ENCODE measurements at regions not wholly inside any gene's neighbourhood (a gene's known extent, or its start where the extent isn't known, plus 50 kb on each side); places are given as distances from the start of the nearest gene placed in this dataset.

DNA sequence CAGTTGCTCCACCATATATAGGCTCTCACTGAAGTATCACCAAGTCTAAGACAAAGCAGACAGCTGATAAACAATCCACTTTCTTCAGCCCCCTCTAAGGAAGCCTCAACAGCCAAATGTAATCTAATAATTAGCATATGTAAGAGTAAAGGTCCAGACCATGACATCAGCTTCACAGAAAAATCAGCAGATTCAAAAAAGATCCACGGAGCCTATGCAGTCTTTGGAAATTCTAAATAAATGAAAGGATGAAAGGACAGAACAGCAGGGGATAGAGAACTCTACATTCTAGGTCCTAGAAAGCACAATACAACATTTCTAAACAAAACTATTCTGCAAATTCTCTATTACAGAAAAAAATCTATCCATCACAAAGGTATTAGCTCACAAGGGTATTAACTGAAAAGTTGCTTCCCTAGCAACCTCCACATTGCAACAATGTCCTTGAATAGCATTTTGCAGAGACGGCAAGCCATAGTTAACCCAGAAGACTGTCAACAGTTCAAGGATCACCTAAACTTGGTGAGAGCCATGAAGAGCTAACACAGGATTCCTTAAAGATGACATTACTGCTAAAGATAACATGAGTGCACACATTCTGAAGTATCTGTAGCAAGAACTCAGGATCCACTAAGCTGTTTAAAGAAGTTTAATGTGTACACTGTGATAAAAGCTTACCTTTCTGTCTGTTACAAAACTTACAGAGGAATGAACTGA lies 74.3 kb downstream of the SIPA1L2 start:
- no peak for DNase-seq

GRCh38 chr1:232554409-232554808 lies 75.5 kb downstream of the SIPA1L2 start:
- DNase-seq, result no peak

DNA sequence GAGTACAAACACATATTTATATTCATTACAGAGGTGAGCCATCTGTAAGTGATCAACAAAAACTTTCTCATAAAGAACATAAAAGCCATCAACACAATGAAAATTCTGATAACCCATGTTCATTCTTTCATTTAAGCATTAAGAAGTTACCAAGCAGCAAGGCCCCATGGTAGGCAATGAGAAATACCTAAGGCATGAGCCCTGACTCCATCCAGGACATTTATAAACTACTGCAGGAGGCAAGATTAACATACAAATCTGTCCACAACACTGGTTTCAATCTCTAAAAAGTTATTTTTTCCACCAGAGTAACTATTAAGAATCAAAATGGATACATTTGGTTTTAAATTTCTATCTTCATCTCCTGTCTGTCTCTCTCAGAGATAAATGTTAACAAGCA lies 76.1 kb downstream of the SIPA1L2 start:
- DNase-seq, result no peak

DNA sequence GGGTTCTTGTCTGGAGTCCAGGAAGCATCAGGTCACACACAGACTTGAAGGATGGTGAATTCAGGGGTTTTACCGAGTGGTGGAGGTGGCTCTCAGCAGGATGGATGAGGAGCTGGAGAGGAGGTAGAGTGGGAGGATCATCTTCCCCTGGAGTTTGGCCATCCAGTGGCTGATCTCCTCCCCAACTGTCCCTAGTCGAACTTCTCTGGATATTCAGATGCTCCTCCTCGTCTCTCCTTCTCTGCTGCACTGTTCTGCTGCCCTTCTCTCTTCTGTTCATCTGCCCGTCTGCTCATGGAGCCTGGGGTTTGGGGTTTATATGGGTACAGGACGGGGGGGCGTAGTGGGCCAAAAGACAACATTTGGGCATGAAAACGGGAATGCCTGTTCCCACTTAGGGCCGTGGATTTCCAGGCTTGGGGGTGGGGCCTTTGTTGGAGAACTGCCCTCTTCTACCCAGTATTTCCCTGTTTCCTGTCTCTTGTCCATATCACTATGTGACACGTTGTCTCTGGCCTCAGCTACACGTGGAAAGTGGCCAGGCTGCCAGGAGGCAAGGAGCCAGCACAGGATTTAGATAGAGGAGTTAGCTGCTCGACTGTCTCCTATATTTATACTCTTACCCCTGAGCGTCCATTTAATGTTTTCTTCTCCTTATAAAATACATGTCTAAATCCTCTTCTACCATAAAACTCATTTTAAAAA lies 76.7 kb downstream of the SIPA1L2 start:
- no peak for DNase-seq

- DNase-seq, result no peak
Measured at GRCh38 chr1:232551386-232551785, 78.5 kb downstream of the SIPA1L2 start.

GRCh38 chr1:232550007-232550406 lies 79.9 kb downstream of the SIPA1L2 start:
- no peak for DNase-seq

DNA sequence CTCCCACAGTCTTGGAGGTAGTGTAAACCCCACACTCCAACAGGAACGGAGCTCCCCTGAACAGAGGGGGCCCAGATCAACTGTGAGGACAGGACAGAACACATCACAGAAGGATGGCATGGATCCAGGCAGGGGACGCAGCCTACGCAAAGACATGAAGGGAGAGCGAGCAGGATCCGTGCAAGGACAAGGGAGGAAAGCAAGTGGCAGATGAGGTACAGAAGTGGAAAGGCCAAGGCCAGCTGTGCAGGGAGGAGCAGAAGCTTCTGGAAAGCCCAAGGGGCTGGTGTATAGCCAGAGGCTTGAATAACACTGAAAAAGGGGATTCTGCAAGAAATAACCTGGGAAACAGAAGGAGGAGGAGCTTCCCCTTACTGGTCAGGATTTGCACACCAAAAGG lies 81.2 kb downstream of the SIPA1L2 start:
- DNase-seq, result no peak

- DNase-seq, result peak; percentile 48
Measured at GRCh38 chr1:232547938-232548484, 81.9 kb downstream of the SIPA1L2 start.

DNA sequence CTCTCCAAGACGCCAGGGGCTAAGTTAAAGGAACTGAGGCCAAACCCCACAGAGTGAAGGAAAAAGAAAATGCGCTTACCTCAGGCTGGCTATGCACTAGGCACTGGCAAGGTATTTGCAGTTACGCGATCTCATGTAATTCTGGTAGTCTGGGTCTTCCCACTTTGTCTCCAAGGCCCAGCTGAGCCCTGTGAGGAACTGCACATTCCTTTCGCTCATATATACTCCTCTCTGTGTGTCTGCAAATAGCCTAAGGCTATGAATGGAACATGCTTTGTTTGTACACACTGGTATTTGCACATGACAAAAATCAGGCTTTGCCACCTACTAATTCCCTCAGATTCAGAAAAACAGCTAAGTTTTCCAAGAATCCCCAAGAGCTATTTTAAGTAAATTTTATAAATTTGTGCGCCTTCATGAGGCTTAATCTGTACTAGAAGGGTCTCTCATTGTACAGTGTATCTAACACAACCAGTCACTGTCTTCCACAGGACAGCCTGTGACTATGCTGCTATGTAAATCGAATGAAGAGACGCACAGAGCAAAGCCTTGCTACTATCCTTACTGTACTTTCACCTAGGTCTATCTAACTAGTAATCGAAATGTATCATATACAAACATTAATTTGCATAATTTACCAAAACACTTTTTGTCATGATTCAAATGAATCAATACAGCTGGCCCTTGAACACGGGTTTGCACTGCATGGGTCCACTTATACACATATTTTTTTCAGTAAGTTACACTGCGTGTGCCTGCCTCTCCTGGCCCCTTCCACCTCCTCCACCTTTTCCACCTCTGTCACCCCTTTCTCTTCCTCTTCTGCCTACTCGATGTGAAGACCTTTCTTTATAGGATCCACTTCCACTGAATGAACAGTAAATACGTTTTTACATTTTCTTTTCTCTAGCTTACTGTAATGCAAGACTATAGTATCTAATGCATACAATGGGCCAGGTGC lies 87.0 kb downstream of the SIPA1L2 start:
- no peak for DNase-seq

- no peak for DNase-seq
Measured at GRCh38 chr1:232538943-232539302, 91.0 kb downstream of the SIPA1L2 start.

- DNase-seq, result no peak
Measured at GRCh38 chr1:232538224-232538942, 91.5 kb downstream of the SIPA1L2 start.

DNA sequence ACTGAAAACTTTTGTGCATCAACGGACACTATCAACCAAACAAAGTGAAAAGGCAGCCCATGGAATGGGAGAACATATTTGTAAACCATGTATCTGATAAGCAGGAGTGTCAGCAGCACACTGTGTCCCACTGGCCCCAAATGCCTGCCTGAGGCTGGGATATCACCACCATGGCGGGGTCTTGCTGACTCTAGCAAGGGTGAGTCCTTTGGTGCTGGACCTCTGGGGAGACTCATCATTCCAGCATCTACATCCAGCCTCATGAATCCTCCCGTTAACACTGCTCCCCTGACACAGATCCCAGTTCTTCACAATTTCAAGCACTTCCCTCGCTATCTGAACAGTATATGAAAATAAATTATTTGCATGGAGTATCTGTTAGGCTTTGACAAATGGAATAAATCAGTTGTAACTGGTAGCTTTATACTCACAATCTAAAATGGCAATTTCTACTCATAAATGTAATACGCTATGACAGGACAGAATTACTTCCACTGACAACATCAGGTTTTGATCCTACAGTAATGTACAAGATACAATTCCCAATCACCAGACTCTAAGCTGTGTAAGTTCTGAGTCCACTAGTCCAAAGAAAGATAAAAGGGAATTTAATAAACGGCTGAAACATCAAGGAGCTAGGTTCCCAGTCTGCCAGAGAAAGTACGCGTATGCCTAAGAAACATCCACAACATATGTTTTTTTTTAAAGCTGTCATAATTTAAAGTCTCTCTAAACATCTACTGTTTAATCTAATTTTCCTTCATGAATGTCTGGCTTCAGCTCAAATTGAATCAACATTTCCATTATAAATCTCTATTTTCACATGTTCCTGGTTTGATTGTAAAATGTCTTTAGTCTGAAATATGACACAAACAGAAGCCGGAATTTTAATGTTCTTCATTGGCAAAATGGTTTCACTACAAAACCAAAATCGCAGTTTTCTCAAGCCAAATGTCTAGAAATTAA lies 95.1 kb downstream of the SIPA1L2 start:
- DNase-seq, result no peak

GRCh38 chr1:232533328-232533727 lies 96.6 kb downstream of the SIPA1L2 start:
- no peak for DNase-seq

DNA sequence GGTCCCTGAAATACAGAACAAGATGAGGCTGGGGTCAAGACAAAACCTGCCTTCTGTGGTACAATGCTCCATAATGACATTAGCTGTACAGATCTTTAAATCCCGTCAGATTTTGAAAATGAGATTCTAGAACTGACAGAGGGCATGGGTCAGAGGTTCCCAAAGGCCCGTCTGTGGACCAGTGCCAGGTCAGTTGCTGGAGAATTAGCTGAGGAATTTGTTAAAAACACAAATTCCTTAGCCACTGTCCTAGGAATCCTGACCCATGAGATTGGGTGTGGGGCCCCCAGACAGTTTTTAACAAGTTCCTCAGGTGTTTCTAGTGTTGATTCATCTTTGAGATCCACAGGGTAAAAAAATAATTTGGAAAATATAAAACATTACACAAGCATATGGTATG lies 97.0 kb downstream of the SIPA1L2 start:
- DNase-seq, result no peak

GRCh38 chr1:232531291-232531690 lies 98.6 kb downstream of the SIPA1L2 start:
- no peak for DNase-seq

GRCh38 chr1:232529747-232530146 lies 100.2 kb downstream of the SIPA1L2 start:
- no peak for DNase-seq

DNA sequence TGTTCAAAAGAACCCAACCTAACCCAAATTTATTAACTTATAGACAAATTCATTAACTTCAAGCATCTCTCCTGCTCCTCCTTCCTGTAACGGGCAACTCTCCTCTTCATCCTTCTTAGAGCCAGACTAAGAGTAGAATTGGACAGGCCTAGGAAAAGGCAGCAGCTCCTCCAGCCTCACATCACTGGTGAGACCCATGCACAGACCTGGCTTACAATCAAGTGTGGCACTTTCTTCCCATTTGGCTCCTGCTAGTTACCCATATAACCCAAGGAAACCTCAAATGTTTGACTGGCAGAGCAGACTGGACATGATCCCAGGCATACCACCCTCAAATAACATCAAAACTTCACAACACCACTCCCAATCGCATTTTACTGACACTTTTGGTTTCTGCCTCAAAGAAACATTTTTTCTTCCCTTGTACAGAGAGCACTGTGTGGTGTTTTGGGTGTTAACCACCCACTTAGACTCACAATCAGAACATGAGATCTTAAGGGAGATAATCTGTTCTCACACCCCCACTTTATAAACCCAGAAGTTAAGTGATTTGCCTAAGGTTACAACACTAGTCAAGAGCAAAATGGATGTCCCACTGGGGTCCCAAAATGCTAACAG lies 101.4 kb downstream of the SIPA1L2 start:
- DNase-seq, result no peak

- DNase-seq, result no peak
Measured at GRCh38 chr1:232524056-232524455, 105.9 kb downstream of the SIPA1L2 start.

GRCh38 chr1:232522189-232522588 lies 107.7 kb downstream of the SIPA1L2 start:
- no peak for DNase-seq

- DNase-seq, result no peak
Measured at GRCh38 chr1:232521660-232522059, 108.3 kb downstream of the SIPA1L2 start.

GRCh38 chr1:232519186-232519585 lies 110.7 kb downstream of the SIPA1L2 start:
- DNase-seq, result peak; percentile 67

Measured in NCI-H1105 treated with DMSO at 0.1 percent for 48 hours (cell line).